ENCODE measurements at regions not wholly inside any gene's neighbourhood (a gene's known extent, or its start where the extent isn't known, plus 50 kb on each side); places are given as distances from the start of the nearest gene placed in this dataset.

GRCh38 chr11:71135112-71135511 lies 117.3 kb downstream of the SHANK2 start:
- no peak for DNase-seq (ENCODE audit: low spot score)
- H3K27ac Mint-ChIP-seq = no peak overlapping the region
- no peaks in the 10 kb centered on the region for H3K4me1 ChIP-seq (ENCODE audit: insufficient read depth)

More at GRCh38 chr11:71135112-71135511, 117.3 kb downstream of the SHANK2 start:
- Histone ChIP-seq H2AFZ (no peak overlapping the region), H3K27me3 (ENCODE audit: insufficient read depth) (no peaks in the 10 kb centered on the region), H3K4me3 (no peak overlapping the region), H3K79me2 (replicated peaks; ENCODE audit: insufficient read depth) (peaks cover 5% of the 10 kb centered on the region), H3K36me3 (ENCODE audit: insufficient read depth) (no peaks in the 10 kb centered on the region), H4K20me1 (replicated peaks; ENCODE audit: insufficient read depth) (no peaks in the 10 kb centered on the region), H3K4me2 (no peak overlapping the region), H3K9me2 (ENCODE audit: insufficient read depth) (no peaks in the 10 kb centered on the region), H3F3A (replicated peaks; ENCODE audit: low read depth) (no peaks in the 10 kb centered on the region), H3K27ac (ENCODE audit: low read depth) (no peak overlapping the region)
- ATAC-seq = no peak
- H3K36me3 Mint-ChIP-seq (ENCODE audit: low read depth) = peaks cover 37% of the 10 kb centered on the region
- H3K4me3 Mint-ChIP-seq = no peak overlapping the region
- H3K27me3 Mint-ChIP-seq (ENCODE audit: insufficient read depth, low read depth, poor library complexity) = peaks cover 14% of the 10 kb centered on the region
- TF ChIP-seq POLR2AphosphoS5 (IDR thresholded peaks at IDR 0.05; ENCODE audit: low read depth) (no peak), JUNB (IDR thresholded peaks at IDR 0.05; ENCODE audit: unreplicated experiment) (no peak), REST (IDR thresholded peaks at IDR 0.05; ENCODE audit: unreplicated experiment) (no peak), STAT1 (IDR thresholded peaks at IDR 0.05; ENCODE audit: unreplicated experiment) (no peak), ZNF331 (CRISPR knock-in tag; IDR thresholded peaks at IDR 0.05; ENCODE audit: low read depth) (no peak), ETS1 (IDR thresholded peaks at IDR 0.05) (no peak), NANOG (IDR thresholded peaks at IDR 0.05; ENCODE audit: borderline replicate concordance) (no peak), CTCF (conservative IDR thresholded peaks at IDR 0.05; ENCODE audit: low read depth in 2 of 2) (no peak), CREB1 (CRISPR knock-in tag; IDR thresholded peaks at IDR 0.05; ENCODE audit: low read depth) (no peak), EZH2phosphoT487 (IDR thresholded peaks at IDR 0.05; ENCODE audit: unreplicated experiment) (no peak), ZNF114 (CRISPR knock-in tag; IDR thresholded peaks at IDR 0.05) (no peak), EZH2 (IDR thresholded peaks at IDR 0.05; ENCODE audit: low read depth, unreplicated experiment) (no peak), ZNF462 (CRISPR knock-in tag; IDR thresholded peaks at IDR 0.05) (no peak)
- peaks cover 13% of the 10 kb centered on the region for H3K4me1 Mint-ChIP-seq
- no peaks in the 10 kb centered on the region for H3K9me3 Mint-ChIP-seq
